GM19324 (cell line): ENCODE measurements at regions not wholly inside any gene's neighbourhood (a gene's known extent, or its start where the extent isn't known, plus 50 kb on each side); places are given as distances from the start of the nearest gene placed in this dataset.

Experiments
- ATAC-seq: cut with Tn5 transposase; IDR thresholded peaks from one replicate; pipeline ENCODE4 v1.9.1; 2021; ENCODE audit warnings: mild to moderate bottlenecking, moderate library complexity; ENCODE audit not compliant: unreplicated experiment, low FRiP score

GRCh38 chr5:126066836-126067235, 356.4 kb upstream of the GRAMD2B start:
- ATAC-seq, result no peak

DNA sequence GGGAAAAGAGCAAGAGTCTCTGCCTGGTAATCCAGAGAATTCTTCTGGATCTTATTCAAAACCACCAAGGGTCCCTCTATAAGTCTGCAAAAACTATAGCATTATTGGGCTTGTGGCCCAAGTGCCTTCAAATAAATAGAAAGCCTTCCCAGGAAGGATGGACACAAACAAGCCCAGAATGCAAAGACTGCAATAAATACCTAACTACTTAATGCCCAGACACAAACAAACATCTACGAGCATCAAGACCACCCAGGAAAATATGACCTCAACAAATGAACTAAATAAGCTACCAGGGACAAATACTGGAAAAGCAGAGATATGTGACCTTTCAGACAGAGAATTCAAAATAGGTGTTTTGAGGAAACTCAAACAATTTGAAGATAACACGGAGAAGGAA, 355.8 kb upstream of the GRAMD2B start:
- no peak for ATAC-seq

GRCh38 chr5:126069329-126069728, 353.9 kb upstream of the GRAMD2B start:
- no peak for ATAC-seq

- no peak for ATAC-seq
Observed at GRCh38 chr5:126070481-126070880, 352.7 kb upstream of the GRAMD2B start.

GRCh38 chr5:126074538-126074937, 348.7 kb upstream of the GRAMD2B start:
- no peak for ATAC-seq

DNA sequence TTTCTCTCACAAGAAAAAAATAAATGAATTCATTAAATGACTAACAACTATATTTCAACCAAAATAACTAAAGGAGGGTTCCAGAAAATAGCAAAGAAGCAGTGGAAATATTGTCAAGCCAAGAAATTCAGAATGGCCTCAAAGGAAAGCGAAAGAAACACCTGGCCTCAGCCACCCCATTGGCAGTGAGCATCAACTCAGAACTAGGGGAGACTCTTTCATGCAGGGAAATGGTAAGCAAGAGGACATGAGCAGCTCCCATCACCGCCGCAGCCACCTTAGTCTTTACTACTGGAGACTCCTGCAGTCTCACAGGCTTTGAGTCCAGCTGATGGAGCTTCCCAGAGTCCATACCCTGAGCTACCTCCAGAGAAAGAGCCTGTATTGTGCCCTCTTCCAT, 343.9 kb upstream of the GRAMD2B start:
- ATAC-seq, result no peak

GRCh38 chr5:126081209-126081608, 342.0 kb upstream of the GRAMD2B start:
- ATAC-seq, result no peak

GRCh38 chr5:126093041-126093440, 330.2 kb upstream of the GRAMD2B start:
- ATAC-seq, result no peak

DNA sequence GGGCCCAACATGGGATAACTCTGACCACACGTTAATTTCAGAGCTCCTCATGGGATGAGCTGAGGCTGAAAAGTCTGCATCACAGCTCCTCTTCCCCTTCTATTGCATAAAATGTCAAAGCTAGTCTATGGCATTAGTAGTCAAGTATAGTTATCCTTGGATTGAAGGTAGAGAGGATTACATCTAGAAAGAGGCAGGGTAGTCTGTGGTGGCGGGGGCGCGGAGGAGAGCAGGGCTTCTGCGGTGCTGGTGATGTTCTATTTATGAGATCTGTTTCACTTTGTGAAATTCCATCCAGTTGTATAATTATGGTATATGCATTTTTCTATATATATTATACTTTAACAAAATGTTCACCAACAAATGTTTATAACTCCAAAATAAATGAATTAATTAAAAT, 329.5 kb upstream of the GRAMD2B start:
- no peak for ATAC-seq

DNA sequence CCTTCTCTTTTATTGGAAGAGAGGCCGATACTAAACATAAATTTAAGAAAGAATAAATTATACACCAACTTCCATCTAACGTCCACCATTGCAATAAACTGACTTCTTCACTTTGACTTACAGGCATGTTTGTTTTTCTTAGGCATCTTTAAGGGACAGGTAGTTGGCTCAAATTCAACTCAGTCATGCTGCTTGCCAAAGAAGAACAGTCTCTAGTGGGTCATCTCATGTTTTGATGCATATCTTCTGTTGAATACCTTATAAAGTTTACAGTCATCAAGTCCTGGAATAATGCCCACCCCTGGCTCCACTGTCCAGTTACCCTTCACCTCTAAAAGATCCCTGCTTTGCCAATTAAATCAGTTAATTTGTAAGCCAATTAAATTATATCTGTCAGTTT, 328.2 kb upstream of the GRAMD2B start:
- ATAC-seq, result no peak

- no peak for ATAC-seq
Observed at GRCh38 chr5:126096442-126097006, 326.7 kb upstream of the GRAMD2B start.

GRCh38 chr5:126097876-126098275, 325.3 kb upstream of the GRAMD2B start:
- ATAC-seq, result no peak

GRCh38 chr5:126098330-126099017, 324.7 kb upstream of the GRAMD2B start:
- no peak for ATAC-seq

DNA sequence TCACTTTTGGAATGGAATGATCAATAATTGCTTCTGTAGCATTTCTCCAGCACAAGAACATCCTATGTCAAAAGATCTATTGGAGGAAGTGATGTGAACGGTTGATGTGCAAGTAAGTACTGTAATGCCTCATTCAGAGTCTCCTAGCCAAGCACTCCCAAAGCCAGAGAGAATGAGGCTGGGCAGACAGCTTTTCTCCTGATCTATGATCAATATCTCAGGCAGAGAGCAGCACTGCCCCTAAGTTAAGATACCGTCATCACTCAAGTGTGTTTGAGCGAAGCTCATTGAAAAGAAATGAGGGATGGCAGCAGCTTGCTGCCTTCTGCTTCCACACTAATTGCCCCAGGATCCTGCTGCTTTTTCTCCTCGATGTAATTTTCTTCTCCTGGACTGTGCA, 324.1 kb upstream of the GRAMD2B start:
- ATAC-seq, result no peak

DNA sequence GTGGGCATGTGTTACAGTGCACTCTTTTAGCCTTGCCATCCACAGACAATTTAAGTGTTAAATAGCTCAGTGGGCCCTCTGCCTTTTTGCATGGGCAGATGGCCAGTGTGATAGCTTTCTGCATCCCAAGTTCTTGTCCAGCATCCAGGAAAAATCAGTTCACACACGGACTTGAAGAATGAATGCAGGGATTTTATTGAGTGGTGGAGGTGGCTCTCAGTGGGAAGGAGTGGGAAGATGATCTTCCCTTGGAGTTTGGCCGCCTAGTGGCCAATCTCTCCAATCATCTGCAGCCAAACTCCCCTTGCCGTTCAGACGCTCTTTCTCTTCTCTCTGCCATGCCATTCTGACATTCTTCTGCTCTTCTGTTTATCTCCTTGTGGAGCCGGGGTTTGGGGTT, 322.4 kb upstream of the GRAMD2B start:
- no peak for ATAC-seq

GRCh38 chr5:126101901-126102300, 321.3 kb upstream of the GRAMD2B start:
- ATAC-seq, result no peak

GRCh38 chr5:126103050-126103449, 320.2 kb upstream of the GRAMD2B start:
- no peak for ATAC-seq

DNA sequence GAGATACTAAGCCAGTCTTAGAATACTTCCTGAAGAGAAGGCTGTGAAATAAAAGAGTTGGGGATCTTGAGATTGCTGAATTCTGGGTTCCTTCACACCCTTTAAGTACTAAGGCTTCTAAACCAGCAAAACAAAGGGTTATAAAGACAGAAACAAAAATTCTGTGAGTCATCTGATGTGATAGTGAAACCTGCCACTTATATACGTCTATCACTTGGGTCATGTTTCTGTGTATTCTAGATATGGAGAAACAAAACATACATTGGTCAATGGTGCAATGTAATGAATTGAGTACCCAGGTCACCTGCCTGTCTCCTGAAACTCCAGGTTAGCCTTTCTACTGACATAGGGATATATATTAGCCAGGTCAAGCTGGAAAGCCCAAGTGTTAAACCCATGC, 319.3 kb upstream of the GRAMD2B start:
- ATAC-seq, result no peak

GRCh38 chr5:126104341-126104740, 318.9 kb upstream of the GRAMD2B start:
- ATAC-seq, result no peak

DNA sequence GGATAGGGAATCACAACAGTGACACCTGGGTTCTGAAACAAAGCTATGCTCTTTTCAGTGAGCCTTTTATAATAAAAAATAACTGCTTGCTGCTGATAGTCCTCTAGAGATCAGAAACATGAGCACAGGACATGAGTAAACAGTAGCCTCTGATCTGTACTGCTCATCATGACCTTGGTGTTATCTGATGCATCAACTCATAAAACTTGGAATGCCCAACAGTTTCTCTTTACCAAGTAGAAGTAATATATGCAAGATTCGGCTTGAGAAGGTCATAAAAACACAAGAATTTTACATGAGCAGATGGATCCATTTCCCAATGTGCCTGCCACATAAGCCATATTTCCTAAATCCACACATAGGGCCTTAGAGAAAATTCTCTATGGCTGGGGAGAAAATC, 318.3 kb upstream of the GRAMD2B start:
- no peak for ATAC-seq

- no peak for ATAC-seq
Observed at GRCh38 chr5:126106029-126106428, 317.2 kb upstream of the GRAMD2B start.

- no peak for ATAC-seq
Observed at GRCh38 chr5:126107381-126107780, 315.8 kb upstream of the GRAMD2B start.

DNA sequence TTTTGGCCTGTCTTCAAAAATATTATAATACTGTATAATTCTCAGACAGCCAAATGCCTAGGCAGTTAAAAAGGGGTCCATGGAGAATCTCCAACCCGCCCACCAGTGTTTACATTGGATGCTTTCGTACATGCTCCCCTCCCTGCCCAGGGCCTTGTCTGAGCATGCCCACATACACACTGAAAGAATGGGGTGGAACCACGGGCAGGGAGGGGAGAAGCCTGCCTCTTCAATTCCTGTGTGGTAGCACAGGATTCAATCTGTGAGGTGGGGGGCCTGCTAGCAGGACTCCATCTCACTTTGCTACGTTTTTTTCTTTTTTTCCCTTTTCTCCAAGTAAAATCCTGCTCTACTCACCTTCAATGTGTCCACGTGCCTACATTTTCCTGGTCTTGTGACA, 314.7 kb upstream of the GRAMD2B start:
- ATAC-seq, result no peak
